ENCODE measurements at regions not wholly inside any gene's neighbourhood (a gene's known extent, or its start where the extent isn't known, plus 50 kb on each side); places are given as distances from the start of the nearest gene placed in this dataset.

DNA sequence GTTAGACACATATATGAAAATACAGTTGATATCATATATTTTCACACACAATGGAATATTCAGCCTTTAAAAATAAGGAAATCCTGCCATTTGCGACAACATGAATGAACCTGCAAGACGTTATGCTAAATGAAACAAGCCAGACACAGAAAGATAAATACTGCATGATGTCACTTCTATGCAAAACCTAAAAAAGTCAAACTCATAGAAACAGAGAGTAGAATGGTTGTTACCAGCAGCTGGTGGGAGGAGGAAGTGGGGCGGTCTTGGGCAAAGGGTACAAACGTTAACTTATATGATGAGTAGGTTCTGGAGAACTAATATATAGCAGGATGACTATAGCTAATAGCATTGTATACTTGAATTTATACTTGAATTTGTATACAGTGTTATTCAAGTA, 213.2 kb upstream of the NR2F2 start:
- Histone ChIP-seq H3K4me3 (no peak overlapping the region), H3K4me1 (no peaks in the 10 kb centered on the region), H3K27me3 (no peaks in the 10 kb centered on the region), H3K9me3 (no peaks in the 10 kb centered on the region), H3K27ac (no peak overlapping the region), H3K36me3 (no peaks in the 10 kb centered on the region)
- no peak for DNase-seq
- WGBS, 2 donors, result 33 to 48% methylated on average over 4 of the region's 4 CpGs
- intact Hi-C loops (cut with DNase I), result no loop called here
- TF ChIP-seq, protein P1, sequence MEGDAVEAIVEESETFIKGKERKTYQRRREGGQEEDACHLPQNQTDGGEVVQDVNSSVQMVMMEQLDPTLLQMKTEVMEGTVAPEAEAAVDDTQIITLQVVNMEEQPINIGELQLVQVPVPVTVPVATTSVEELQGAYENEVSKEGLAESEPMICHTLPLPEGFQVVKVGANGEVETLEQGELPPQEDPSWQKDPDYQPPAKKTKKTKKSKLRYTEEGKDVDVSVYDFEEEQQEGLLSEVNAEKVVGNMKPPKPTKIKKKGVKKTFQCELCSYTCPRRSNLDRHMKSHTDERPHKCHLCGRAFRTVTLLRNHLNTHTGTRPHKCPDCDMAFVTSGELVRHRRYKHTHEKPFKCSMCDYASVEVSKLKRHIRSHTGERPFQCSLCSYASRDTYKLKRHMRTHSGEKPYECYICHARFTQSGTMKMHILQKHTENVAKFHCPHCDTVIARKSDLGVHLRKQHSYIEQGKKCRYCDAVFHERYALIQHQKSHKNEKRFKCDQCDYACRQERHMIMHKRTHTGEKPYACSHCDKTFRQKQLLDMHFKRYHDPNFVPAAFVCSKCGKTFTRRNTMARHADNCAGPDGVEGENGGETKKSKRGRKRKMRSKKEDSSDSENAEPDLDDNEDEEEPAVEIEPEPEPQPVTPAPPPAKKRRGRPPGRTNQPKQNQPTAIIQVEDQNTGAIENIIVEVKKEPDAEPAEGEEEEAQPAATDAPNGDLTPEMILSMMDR (IDR thresholded peaks at IDR 0.05), result no peak
- TF ChIP-seq POLR2A (IDR thresholded peaks at IDR 0.05), result no peak

DNA sequence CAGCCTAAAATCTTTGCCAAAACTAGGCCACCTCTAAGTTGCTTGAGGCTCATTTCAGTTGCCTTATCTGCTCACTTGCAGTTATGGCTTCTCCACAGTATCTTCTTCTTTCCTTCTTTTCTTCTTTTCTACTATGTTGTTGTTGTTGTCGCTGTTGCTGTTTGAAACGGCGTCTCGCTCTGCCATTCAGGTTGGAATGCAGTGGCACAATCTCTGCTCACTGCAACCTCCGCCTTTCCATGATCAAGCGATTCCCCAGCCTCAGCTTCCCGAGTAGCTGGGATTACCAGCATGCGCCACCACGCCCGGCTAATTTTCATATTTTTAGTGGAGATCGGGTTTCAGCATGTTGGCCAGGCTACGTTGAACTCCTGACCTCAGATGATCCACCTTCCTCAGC, 210.8 kb upstream of the NR2F2 start:
- intact Hi-C loops (cut with DNase I), result no loop called here
- no peak overlapping the region for H3K4me3 ChIP-seq
- no peaks in the 10 kb centered on the region for H3K36me3 ChIP-seq
- no peak for TF ChIP-seq POLR2A (IDR thresholded peaks at IDR 0.05)
- TF ChIP-seq, protein P1 (IDR thresholded peaks at IDR 0.05), result no peak
- H3K27me3 ChIP-seq, result no peaks in the 10 kb centered on the region
- no peak for DNase-seq
- no peaks in the 10 kb centered on the region for H3K4me1 ChIP-seq
- H3K9me3 ChIP-seq, result no peaks in the 10 kb centered on the region
- peak overlapping the region in 1 of 4 donors; percentile 15 for H3K27ac ChIP-seq
- 64 to 79% methylated on average over 12 of the region's 12 CpGs for WGBS, 2 donors

DNA sequence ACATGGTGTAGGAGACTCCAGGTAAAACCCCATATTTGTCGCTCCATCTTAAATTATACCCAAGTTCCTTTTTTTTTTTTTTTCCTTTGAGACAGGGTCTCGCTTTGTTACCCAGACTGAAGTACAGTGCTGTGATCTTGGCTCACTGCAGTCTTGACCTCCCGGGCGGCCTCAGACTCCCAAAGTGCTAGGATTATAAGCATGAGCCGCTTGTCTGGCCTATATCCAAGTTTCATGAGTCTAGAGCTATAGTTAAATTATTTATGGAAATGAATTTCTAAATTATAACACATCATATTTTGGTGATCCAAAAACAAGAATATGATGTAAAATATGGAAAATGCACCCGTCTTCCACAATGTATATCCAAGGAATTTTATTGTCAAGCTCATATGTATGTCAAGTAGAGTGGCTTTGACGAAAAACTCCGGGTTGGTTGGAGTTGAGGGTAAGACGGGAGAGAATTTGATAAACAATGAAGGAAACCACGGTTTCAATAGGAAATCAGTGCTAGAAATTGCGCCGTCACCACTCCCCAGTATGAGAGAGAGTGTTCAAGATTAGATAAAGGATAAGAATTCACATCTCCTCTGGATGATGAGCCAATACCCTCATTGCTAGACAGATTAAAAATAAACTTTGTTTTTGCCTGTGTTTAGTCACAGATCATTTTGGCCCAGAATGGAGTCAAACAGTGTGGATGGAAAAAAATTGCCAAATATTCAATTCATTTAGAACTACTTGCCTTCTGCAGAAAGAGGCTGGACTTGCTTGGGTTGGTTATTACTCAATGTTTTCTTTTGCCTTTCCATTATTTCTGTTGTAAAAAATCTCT, 209.2 kb upstream of the NR2F2 start:
- DNase-seq, result no peak
- H3K4me3 ChIP-seq, result no peak overlapping the region
- 72 to 76% methylated on average over 12 of the region's 12 CpGs for WGBS, 2 donors
- H3K9me3 ChIP-seq, result no peaks in the 10 kb centered on the region
- intact Hi-C loops (cut with DNase I), result no loop called here
- H3K27me3 ChIP-seq, result no peaks in the 10 kb centered on the region
- H3K36me3 ChIP-seq, result no peaks in the 10 kb centered on the region
- H3K27ac ChIP-seq, result no peak overlapping the region
- TF ChIP-seq, protein P1 (IDR thresholded peaks at IDR 0.05), result no peak
- no peak for TF ChIP-seq POLR2A (IDR thresholded peaks at IDR 0.05)
- no peaks in the 10 kb centered on the region for H3K4me1 ChIP-seq

DNA sequence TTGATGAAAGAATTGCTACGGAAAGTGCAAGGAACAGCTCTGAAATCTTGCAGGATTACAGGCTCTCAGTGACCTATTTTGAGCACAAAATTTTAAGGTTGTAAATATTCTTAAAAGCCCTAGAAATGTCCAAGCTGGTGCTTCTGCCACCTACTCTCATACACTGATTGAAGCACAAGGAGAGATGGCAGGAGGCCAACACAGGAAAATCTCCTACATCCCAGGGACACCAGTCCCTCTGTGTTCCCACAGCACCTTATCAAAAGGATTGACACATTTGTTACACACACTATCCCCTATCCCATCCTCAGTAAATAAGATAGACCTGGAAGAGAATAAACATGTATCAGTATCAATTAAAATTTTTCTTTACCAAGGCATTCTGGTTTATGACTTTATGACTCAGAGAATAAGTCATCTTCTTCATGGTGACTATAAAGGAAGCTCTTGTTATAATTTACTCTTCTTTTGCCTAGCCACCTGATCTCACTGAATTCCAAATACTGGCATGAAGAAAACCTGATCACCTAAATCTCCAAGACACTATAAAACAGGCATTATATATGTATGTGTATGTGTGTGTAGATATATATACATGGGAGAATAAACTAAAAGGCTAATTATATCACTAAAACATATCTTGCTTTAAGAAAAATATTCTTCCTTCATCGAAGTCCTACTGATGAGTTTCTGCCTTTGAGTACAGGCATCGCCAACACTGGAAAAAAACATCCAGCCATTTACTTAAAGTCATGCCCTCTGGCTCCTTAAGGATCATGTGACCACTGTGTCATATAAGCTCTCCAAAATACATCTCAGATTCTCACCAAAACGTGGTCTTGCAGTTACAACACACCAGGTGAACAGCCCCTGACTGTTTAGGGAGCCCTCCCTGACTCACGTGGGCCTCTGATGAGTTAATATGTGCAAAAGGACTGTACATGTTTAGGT, 208.1 kb upstream of the NR2F2 start:
- DNase-seq, result no peak
- TF ChIP-seq, protein P1 (IDR thresholded peaks at IDR 0.05), result no peak
- no peak for TF ChIP-seq POLR2A (IDR thresholded peaks at IDR 0.05)
- Histone ChIP-seq H3K27me3 (no peaks in the 10 kb centered on the region), H3K4me1 (no peaks in the 10 kb centered on the region), H3K27ac (no peak overlapping the region), H3K36me3 (no peaks in the 10 kb centered on the region), H3K9me3 (no peaks in the 10 kb centered on the region), H3K4me3 (no peak overlapping the region)
- WGBS, 2 donors, result 71 to 79% methylated on average over 5 of the region's 5 CpGs
- intact Hi-C loops (cut with DNase I), result no loop called here

DNA sequence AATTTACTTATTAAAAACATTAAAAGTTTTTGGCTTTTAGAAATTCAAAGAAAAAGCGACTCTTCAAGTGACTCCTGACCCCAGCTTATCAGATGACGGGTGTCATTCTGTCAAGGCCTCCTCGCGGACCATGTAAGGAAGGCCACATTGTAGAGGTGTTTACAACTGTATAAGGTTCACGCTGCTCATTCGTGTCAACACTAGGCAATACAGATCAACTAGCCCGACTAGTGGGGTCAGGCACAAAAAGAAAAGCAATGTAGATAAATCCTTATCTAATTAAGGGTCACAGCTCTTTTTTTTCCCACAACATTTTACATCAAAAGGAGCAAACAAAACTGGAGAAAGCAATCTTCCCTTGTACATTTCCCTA, 207.5 kb upstream of the NR2F2 start:
- Histone ChIP-seq H3K27me3 (no peaks in the 10 kb centered on the region), H3K36me3 (no peaks in the 10 kb centered on the region), H3K4me1 (no peaks in the 10 kb centered on the region), H3K27ac (no peak overlapping the region), H3K9me3 (no peaks in the 10 kb centered on the region), H3K4me3 (no peak overlapping the region)
- no peak for DNase-seq
- TF ChIP-seq POLR2A (IDR thresholded peaks at IDR 0.05), result no peak
- TF ChIP-seq, protein P1 (IDR thresholded peaks at IDR 0.05), result no peak
- 71 to 77% methylated on average over 7 of the region's 7 CpGs for WGBS, 2 donors
- intact Hi-C loops (cut with DNase I), result no loop called here
